CD4-positive, alpha-beta memory T cell (primary cell): ENCODE measurements at regions not wholly inside any gene's neighbourhood (a gene's known extent, or its start where the extent isn't known, plus 50 kb on each side); places are given as distances from the start of the nearest gene placed in this dataset.
"Not testable (repeated sequence)": the region's sequence is repeated elsewhere in the genome, so short reads cannot be mapped to it uniquely, and the experiment has no call there.

Experiments used
- CTCF ChIA-PET: fragments of 350-600 bp; sonication (Branson Sonifier 250); formaldehyde crosslinking; loops from one replicate; lab custom pipeline; 2021; ENCODE audit warnings: inconsistent platforms; ENCODE audit not compliant: partially characterized antibody; lab: Charles Lee
- POLR2A ChIA-PET: fragments of 350-600 bp; sonication (Branson Sonifier 250); formaldehyde crosslinking; loops from one replicate; lab custom pipeline; 2021; ENCODE audit not compliant: partially characterized antibody; lab: Charles Lee
- DNase-seq, 5 donors: peaks; one replicate each; pipeline versions ENCODE4 v3.0.0 to v3.0.0-alpha.2; 2020 to 2022; ENCODE audit warnings: mixed read lengths in 1 of 5
- H3K27ac ChIP-seq: one replicate; pipeline ENCODE4 v1.7.0; 2013; ENCODE audit warnings: low read depth, low read length
- H3K27me3 ChIP-seq: 2 replicates; pipeline ENCODE4 v1.7.0; 2013; ENCODE audit warnings: mild to moderate bottlenecking, low read length, moderate library complexity; ENCODE audit not compliant: insufficient read depth
- H3K36me3 ChIP-seq: 2 replicates; pipeline ENCODE4 v1.7.0; 2013; ENCODE audit warnings: mild to moderate bottlenecking, low read length, moderate library complexity; ENCODE audit not compliant: insufficient read depth
- H3K4me1 ChIP-seq: 2 replicates; pipeline ENCODE4 v1.7.0; 2013; ENCODE audit warnings: mild to moderate bottlenecking, low read length, moderate library complexity; ENCODE audit not compliant: insufficient read depth
- H3K4me3 ChIP-seq, 2 donors: one replicate each; pipeline ENCODE4 v1.7.0; 2013; ENCODE audit warnings: low read length in 2 of 2, mild to moderate bottlenecking in 1 of 2
- H3K9me3 ChIP-seq, 2 donors: one replicate each; pipeline ENCODE4 v1.7.0; 2013; ENCODE audit warnings: low read length in 2 of 2, control low read depth in 1 of 2; ENCODE audit not compliant: control insufficient read depth in 1 of 2
- H3K27ac Mint-ChIP-seq, 7 donors: one replicate each; pipeline ENCODE4 v1.8.0; 2020 to 2021; ENCODE audit warnings: mixed read lengths in 7 of 7, mild to moderate bottlenecking in 6 of 7, inconsistent platforms in 3 of 7, moderate library complexity in 3 of 7
- H3K27me3 Mint-ChIP-seq, 2 donors: one replicate each; pipeline ENCODE4 v1.8.0; 2020 to 2021; ENCODE audit warnings: mixed read lengths in 2 of 2
- H3K36me3 Mint-ChIP-seq, 2 donors: one replicate each; pipeline ENCODE4 v1.8.0; 2020 to 2021; ENCODE audit warnings: mixed read lengths in 2 of 2, inconsistent platforms in 1 of 2, mild to moderate bottlenecking in 1 of 2
- H3K4me1 Mint-ChIP-seq, 4 donors: one replicate each; pipeline ENCODE4 v1.8.0; 2020 to 2021; ENCODE audit warnings: mixed read lengths in 4 of 4, mild to moderate bottlenecking in 1 of 4
- H3K4me3 Mint-ChIP-seq, 8 donors: one replicate each; pipeline ENCODE4 v1.8.0; 2020 to 2021; ENCODE audit warnings: mixed read lengths in 8 of 8, mild to moderate bottlenecking in 7 of 8, moderate library complexity in 6 of 8, inconsistent platforms in 3 of 8
- H3K9me3 Mint-ChIP-seq, 8 donors: one replicate each; pipeline ENCODE4 v1.8.0; 2020 to 2021; ENCODE audit warnings: mixed read lengths in 8 of 8, mild to moderate bottlenecking in 5 of 8, inconsistent platforms in 3 of 8, moderate library complexity in 1 of 8
- intact Hi-C: fragments of 100-400 bp; cut with micrococcal nuclease; formaldehyde crosslinking; loops from one replicate; pipeline ENCODE4 v1.15.1; 2023

DNA sequence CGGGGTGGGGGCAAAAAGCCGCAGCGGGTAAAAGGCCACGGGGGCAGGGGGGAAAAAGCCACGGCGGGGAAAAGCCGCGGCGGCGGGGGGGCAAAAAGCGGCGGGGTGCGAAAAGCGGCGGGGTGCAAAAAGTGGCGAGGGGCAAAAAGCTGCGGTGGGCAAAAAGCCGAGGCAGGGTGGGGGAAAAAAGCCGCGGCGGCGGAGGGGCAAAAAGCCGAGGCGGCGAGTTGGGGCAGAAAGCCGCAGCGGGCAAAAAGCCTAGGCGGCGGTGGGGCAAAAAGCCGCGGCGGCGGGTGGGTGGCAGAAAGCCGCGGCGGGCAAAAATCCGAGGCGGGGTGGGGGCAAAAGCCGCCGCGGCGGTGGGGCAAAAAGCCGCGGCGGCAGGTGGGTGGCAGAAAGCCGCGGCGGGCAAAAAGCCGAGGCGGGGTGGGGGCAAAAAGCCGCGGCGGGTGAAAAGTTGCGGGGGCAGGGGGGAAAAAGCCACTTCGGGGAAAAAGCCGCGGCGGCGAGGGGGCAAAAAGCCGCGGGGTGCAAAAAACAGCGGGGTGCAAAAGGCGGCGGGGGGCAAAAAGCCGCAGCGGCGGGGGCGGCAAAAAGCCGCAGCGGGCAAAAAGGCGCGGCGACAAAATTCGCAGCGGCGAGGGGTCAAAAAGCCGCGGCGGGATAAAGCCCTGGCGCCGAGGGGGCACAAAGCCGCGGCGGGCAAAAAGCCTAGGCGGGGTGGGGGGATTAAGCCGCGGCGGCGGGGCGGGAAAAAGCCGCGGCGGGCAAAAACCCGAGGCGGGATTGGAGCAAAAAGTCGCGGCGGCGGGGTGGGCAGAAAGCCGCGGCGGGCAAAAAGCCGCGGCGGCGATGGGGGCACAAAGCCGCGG lies 3901.2 kb downstream of the SRGAP2C start:
- H3K4me1 Mint-ChIP-seq = peaks cover 0 to 6% (median 0%) of the 10 kb centered on the region in 4 donors
- no peak overlapping the region for H3K27ac Mint-ChIP-seq
- no peaks in the 10 kb centered on the region for H3K27me3 Mint-ChIP-seq
- no peaks in the 10 kb centered on the region for H3K4me1 ChIP-seq
- peaks cover 10 to 50% (median 46%) of the 10 kb centered on the region in 8 donors for H3K9me3 Mint-ChIP-seq
- CTCF ChIA-PET = no interaction called here
- peaks cover 0 to 8% of the 10 kb centered on the region in 2 donors for H3K9me3 ChIP-seq
- intact Hi-C loops = no loop called here
- no peaks in the 10 kb centered on the region for H3K27me3 ChIP-seq
- H3K27ac ChIP-seq = no peak overlapping the region
- H3K36me3 Mint-ChIP-seq = peaks cover 24 to 31% of the 10 kb centered on the region in 2 donors
- no peak overlapping the region for H3K4me3 Mint-ChIP-seq
- no peaks in the 10 kb centered on the region for H3K36me3 ChIP-seq
- no peak for DNase-seq
- no peak overlapping the region for H3K4me3 ChIP-seq
- POLR2A ChIA-PET = no interaction called here

GRCh38 chr1:125086611-125087010 lies 3901.8 kb downstream of the SRGAP2C start:
- H3K4me1 Mint-ChIP-seq = peaks cover 0 to 3% (median 0%) of the 10 kb centered on the region in 4 donors

DNA sequence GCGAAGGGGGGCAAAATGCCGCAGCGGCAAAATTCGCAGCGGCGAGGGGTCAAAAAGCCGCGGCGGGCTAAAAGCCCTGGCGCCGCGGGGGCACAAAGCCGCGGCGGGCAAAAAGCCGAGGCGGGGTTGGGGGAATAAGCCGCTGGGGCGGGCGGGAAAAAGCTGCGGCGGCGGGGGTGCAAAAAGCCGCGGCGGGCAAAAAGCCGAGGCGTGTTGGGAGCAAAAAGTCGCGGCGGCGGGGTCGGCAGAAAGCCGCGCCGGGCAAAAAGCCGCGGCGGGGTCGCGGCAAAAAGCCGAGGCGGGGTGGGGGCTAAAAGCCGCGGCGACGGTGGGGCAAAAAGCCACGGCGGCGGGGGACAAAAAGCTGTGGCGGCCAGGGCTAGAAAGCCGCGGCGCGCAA lies 3902.5 kb downstream of the SRGAP2C start:
- peaks cover 0 to 3% (median 0%) of the 10 kb centered on the region in 4 donors for H3K4me1 Mint-ChIP-seq
- CTCF ChIA-PET = no interaction called here

More at GRCh38 chr1:125086611-125087010, 3901.8 kb downstream of the SRGAP2C start:
- no peaks in the 10 kb centered on the region for H3K27me3 ChIP-seq
- H3K27ac ChIP-seq = no peak overlapping the region
- H3K36me3 ChIP-seq = no peaks in the 10 kb centered on the region
- H3K4me1 ChIP-seq = no peaks in the 10 kb centered on the region
- intact Hi-C loops = no loop called here
- POLR2A ChIA-PET = no interaction called here
- H3K4me3 ChIP-seq = no peak overlapping the region
- H3K9me3 ChIP-seq = peaks cover 0 to 4% of the 10 kb centered on the region in 2 donors
- CTCF ChIA-PET = no interaction called here
- H3K27ac Mint-ChIP-seq = no peak overlapping the region
- DNase-seq = no peak
- peaks cover 8 to 47% (median 39%) of the 10 kb centered on the region in 8 donors for H3K9me3 Mint-ChIP-seq
- H3K36me3 Mint-ChIP-seq = peaks cover 21 to 27% of the 10 kb centered on the region in 2 donors
- H3K27me3 Mint-ChIP-seq = no peaks in the 10 kb centered on the region
- no peak overlapping the region for H3K4me3 Mint-ChIP-seq

GRCh38 chr1:125087691-125088090 lies 3902.9 kb downstream of the SRGAP2C start:
- Histone ChIP-seq H3K9me3 (peaks cover 0 to 4% of the 10 kb centered on the region in 2 donors), H3K36me3 (no peaks in the 10 kb centered on the region), H3K4me3 (no peak overlapping the region), H3K27me3 (no peaks in the 10 kb centered on the region), H3K27ac (no peak overlapping the region), H3K4me1 (no peaks in the 10 kb centered on the region)
- Mint-ChIP-seq H3K4me3 (no peak overlapping the region), H3K27me3 (no peaks in the 10 kb centered on the region), H3K9me3 (peaks cover 7 to 38% (median 32%) of the 10 kb centered on the region in 8 donors), H3K4me1 (peaks cover 0 to 3% (median 0%) of the 10 kb centered on the region in 4 donors), H3K27ac (no peak overlapping the region), H3K36me3 (peaks cover 16 to 20% of the 10 kb centered on the region in 2 donors)
- DNase-seq = no peak
- POLR2A ChIA-PET = no interaction called here
- CTCF ChIA-PET = no interaction called here
- intact Hi-C loops = no loop called here

More for the DNA sequence above, 3902.5 kb downstream of the SRGAP2C start:
- Histone ChIP-seq H3K9me3 (peaks cover 0 to 4% of the 10 kb centered on the region in 2 donors), H3K27me3 (no peaks in the 10 kb centered on the region), H3K4me1 (no peaks in the 10 kb centered on the region), H3K36me3 (no peaks in the 10 kb centered on the region), H3K4me3 (no peak overlapping the region), H3K27ac (no peak overlapping the region)
- H3K36me3 Mint-ChIP-seq = peaks cover 18 to 23% of the 10 kb centered on the region in 2 donors
- no peak overlapping the region for H3K27ac Mint-ChIP-seq
- no peak for DNase-seq
- POLR2A ChIA-PET = no interaction called here
- H3K27me3 Mint-ChIP-seq = no peaks in the 10 kb centered on the region
- no peak overlapping the region for H3K4me3 Mint-ChIP-seq
- intact Hi-C loops = no loop called here
- H3K9me3 Mint-ChIP-seq = peaks cover 5 to 40% (median 33%) of the 10 kb centered on the region in 8 donors

DNA sequence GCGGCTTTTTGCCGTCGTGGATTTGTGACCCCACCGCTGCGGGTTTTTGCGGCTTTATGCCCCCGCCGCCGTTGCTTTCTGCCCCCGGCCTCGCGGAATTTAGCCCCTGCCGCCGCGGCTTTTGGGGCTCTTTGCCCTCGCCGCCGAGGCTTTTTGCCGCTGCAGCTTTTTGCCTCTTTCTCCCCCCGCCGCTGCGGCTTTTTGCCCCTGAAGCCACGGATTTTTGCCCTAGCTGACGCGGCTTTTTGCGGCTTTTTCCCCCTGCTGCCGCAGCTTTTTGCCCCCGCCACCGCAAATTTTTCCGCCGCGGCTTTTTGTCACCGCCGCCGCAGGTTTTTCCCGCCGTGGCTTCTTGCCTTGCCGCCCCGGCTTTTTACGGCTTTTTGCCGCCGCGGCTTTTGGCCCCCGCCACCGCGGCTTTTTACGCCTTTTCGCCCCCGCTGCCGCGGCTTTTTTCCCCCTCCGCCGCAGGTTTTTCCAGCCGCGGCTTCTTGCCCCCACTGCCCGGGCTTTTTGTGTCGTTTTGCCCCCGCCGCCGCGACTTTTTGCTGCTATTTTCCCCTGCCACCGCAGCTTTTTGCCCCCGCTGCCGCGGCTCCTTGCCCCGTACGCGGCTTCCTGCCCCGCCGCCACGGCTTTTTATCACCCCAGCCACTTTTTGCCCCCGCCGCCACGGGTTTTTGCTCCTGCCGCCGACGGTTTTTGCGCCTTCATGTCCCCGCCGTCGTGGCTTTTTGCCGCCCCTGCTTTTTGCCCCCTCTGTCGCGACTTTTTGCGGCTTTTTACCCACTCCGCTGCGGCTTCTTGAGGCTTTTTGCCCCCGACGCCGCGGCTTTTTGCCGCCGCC lies 3933.6 kb downstream of the SRGAP2C start:
- Mint-ChIP-seq H3K4me1 (peaks cover 0 to 1% (median 0%) of the 10 kb centered on the region in 4 donors), H3K27me3 (no peaks in the 10 kb centered on the region), H3K4me3 (no peak overlapping the region), H3K27ac (no peak overlapping the region), H3K36me3 (no peaks in the 10 kb centered on the region), H3K9me3 (peaks cover 3 to 32% (median 21%) of the 10 kb centered on the region in 8 donors)
- Histone ChIP-seq H3K27ac (no peak overlapping the region), H3K36me3 (no peaks in the 10 kb centered on the region), H3K4me1 (no peaks in the 10 kb centered on the region), H3K9me3 (no peaks in the 10 kb centered on the region), H3K4me3 (no peak overlapping the region), H3K27me3 (no peaks in the 10 kb centered on the region)
- CTCF ChIA-PET = no interaction called here
- POLR2A ChIA-PET = no interaction called here
- intact Hi-C loops = no loop called here
- DNase-seq = no peak

DNA sequence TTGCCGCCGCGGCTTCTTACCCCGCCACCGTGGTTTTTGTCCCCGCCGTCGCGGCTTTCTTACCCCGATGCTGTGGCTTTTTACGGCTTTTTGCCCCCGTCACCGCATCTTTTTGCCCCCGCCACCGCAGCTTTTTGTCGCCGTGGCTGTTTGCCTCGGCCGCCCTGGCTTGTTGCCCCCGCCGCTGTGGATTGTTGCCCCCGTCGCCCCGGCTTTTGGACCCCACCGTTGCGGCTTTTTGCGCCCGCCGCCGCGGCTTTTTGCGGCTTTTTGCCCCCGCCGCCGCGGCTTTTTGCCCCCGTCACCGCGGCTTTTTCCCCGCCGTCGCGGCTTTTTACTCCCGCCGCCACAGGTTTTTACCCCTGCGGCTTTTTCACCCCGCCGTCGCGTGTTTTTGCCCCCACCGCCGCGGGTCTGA lies 3934.3 kb downstream of the SRGAP2C start:
- H3K4me1 Mint-ChIP-seq = peaks cover 0 to 1% (median 0%) of the 10 kb centered on the region in 4 donors
- no peak overlapping the region for H3K27ac ChIP-seq
- no peaks in the 10 kb centered on the region for H3K27me3 Mint-ChIP-seq
- ChIA-PET POLR2A (no interaction called here), CTCF (no interaction called here)
- no peak for DNase-seq
- no peaks in the 10 kb centered on the region for H3K27me3 ChIP-seq
- H3K36me3 ChIP-seq = no peaks in the 10 kb centered on the region
- peaks cover 3 to 36% (median 25%) of the 10 kb centered on the region in 8 donors for H3K9me3 Mint-ChIP-seq
- intact Hi-C loops = no loop called here
- no peaks in the 10 kb centered on the region for H3K9me3 ChIP-seq
- no peaks in the 10 kb centered on the region for H3K36me3 Mint-ChIP-seq
- H3K27ac Mint-ChIP-seq = no peak overlapping the region
- H3K4me3 Mint-ChIP-seq = no peak overlapping the region
- no peaks in the 10 kb centered on the region for H3K4me1 ChIP-seq
- no peak overlapping the region for H3K4me3 ChIP-seq

GRCh38 chr1:125119566-125120205 lies 3934.9 kb downstream of the SRGAP2C start:
- H3K4me3 Mint-ChIP-seq, H3K27ac Mint-ChIP-seq, H3K4me1 ChIP-seq, H3K36me3 Mint-ChIP-seq, DNase-seq, H3K36me3 ChIP-seq, H3K9me3 ChIP-seq, H3K27me3 ChIP-seq, H3K4me1 Mint-ChIP-seq, H3K27me3 Mint-ChIP-seq, H3K27ac ChIP-seq, POLR2A ChIA-PET, H3K4me3 ChIP-seq, intact Hi-C loops, CTCF ChIA-PET: not testable (repeated sequence)
- H3K9me3 Mint-ChIP-seq = peaks cover 3 to 41% (median 29%) of the 10 kb centered on the region in 8 donors
